ENCODE measurements at regions not wholly inside any gene's neighbourhood (a gene's known extent, or its start where the extent isn't known, plus 50 kb on each side); places are given as distances from the start of the nearest gene placed in this dataset.

GRCh38 chr2:235319095-235319494, 174.7 kb upstream of the AGAP1 start:
- 66% methylated on average over 4 of the region's 4 CpGs for WGBS (ENCODE audit: missing lambda C conversion rate)
- ChIA-PET CTCF (interaction anchor here (0.7 to 1.2 kb wide), 3 partner anchors 22 to 183 kb away, joined by 3 read pairs; no protein-coding TSS in a partner anchor), POLR2A (no interaction called here)
- ATAC-seq, result no peak
- no peak overlapping the region for H3K4me2 ChIP-seq
- H3K9me3 ChIP-seq, result no peaks in the 10 kb centered on the region
- H3K4me1 ChIP-seq, result no peaks in the 10 kb centered on the region
- H3K4me3 ChIP-seq, result no peak overlapping the region
- H3K27ac ChIP-seq, result no peak overlapping the region
- DNase-seq (ENCODE audit: low read depth in 1 of 2, low spot score in 1 of 2), result no peak
- TF ChIP-seq KDM1A (IDR thresholded peaks at IDR 0.05; ENCODE audit: low read depth) (no peak), CBX8 (IDR thresholded peaks at IDR 0.05) (no peak), FOSB (CRISPR knock-in tag; IDR thresholded peaks at IDR 0.05) (no peak), ELK1 (IDR thresholded peaks at IDR 0.05; ENCODE audit: low read depth, low read length) (no peak), CTCF (IDR thresholded peaks at IDR 0.05) (no peak), JUN (IDR thresholded peaks at IDR 0.05) (no peak), BCL3 (IDR thresholded peaks at IDR 0.05) (no peak), HOXB13 (CRISPR knock-in tag; IDR thresholded peaks at IDR 0.05; ENCODE audit: low read depth) (no peak), HEYL (CRISPR knock-in tag; IDR thresholded peaks at IDR 0.05) (no peak), RARB (CRISPR knock-in tag; IDR thresholded peaks at IDR 0.05) (no peak), ZC3H11A (IDR thresholded peaks at IDR 0.05) (no peak), RAD21 (conservative IDR thresholded peaks at IDR 0.05 in 1 of 2, IDR thresholded peaks at IDR 0.05 in 1 of 2) (no peak), POLR2AphosphoS2 (conservative IDR thresholded peaks at IDR 0.05; ENCODE audit: low read length) (no peak)
- no peak for FAIRE-seq

DNA sequence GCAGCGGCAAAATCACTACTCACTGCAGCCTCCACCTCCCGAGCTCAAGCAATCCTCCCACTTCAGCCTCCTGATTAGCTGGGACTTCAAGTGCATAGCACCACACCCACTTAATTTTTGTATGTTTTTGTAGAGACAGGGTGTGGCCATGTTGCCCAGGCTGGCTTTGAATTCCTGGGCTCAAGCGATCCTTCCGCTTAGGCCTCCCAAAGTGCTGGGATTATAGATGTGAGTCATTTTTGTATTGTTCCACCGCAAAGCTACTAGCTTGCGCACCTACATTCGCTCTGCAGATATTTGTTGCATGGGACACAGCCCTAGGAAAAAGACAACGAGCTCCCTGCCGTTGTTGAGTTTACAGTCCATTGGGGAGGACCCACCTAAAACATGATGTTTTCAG, 173.5 kb upstream of the AGAP1 start:
- TF ChIP-seq BHLHE40 (IDR thresholded peaks at IDR 0.05; ENCODE audit: low read depth, low read length) (no peak), FOSB (CRISPR knock-in tag; IDR thresholded peaks at IDR 0.05) (no peak), ZNF302 (CRISPR knock-in tag; IDR thresholded peaks at IDR 0.05) (no peak), RNF2 (IDR thresholded peaks at IDR 0.05; ENCODE audit: borderline replicate concordance, low read depth) (no peak), HOXA7 (CRISPR knock-in tag; IDR thresholded peaks at IDR 0.05) (no peak), MAX (IDR thresholded peaks at IDR 0.05) (no peak), FOXS1 (CRISPR knock-in tag; IDR thresholded peaks at IDR 0.05) (no peak), TFCP2L1 (CRISPR knock-in tag; IDR thresholded peaks at IDR 0.05) (no peak)
- POLR2A ChIA-PET, result no interaction called here
- Histone ChIP-seq H3K4me1 (no peaks in the 10 kb centered on the region), H3K27ac (no peak overlapping the region), H3K9me3 (no peaks in the 10 kb centered on the region), H3K4me2 (no peak overlapping the region), H3K4me3 (no peak overlapping the region)
- ATAC-seq (no peak), DNase-seq (ENCODE audit: low read depth in 1 of 2, low spot score in 1 of 2) (no peak), FAIRE-seq (no peak)
- 92% methylated on average over 9 of the region's 9 CpGs for WGBS (ENCODE audit: missing lambda C conversion rate)
- CTCF ChIA-PET, result no interaction called here

GRCh38 chr2:235324324-235324723, 169.5 kb upstream of the AGAP1 start:
- no peak overlapping the region for H3K4me2 ChIP-seq
- H3K27ac ChIP-seq, result peak overlapping the region in 1 of 2 experiments; percentile 60; a peak in 2 of 6 replicates
- no peak overlapping the region for H3K4me3 ChIP-seq
- 72% methylated on average over 7 of the region's 9 CpGs for WGBS (ENCODE audit: missing lambda C conversion rate)
- no peak for DNase-seq (ENCODE audit: low read depth in 1 of 2, low spot score in 1 of 2)
- ATAC-seq, result no peak
- H3K4me1 ChIP-seq, result peaks cover 7% of the 10 kb centered on the region; the same call in 2 of the 3 replicates
- TF ChIP-seq EHMT2 (IDR thresholded peaks at IDR 0.05; ENCODE audit: low read depth), result no peak
- TF ChIP-seq RNF2 (IDR thresholded peaks at IDR 0.05; ENCODE audit: borderline replicate concordance, low read depth), result no peak
- TF ChIP-seq FOXS1 (CRISPR knock-in tag; IDR thresholded peaks at IDR 0.05), result no peak
- POLR2A ChIA-PET, result no interaction called here
- CTCF ChIA-PET, result interaction anchor here (0.9 kb wide), 1 partner anchor 9 kb away, joined by 3 read pairs; no protein-coding TSS in a partner anchor
- no peaks in the 10 kb centered on the region for H3K9me3 ChIP-seq
- no peak for FAIRE-seq
